ENCODE measurements at regions not wholly inside any gene's neighbourhood (a gene's known extent, or its start where the extent isn't known, plus 50 kb on each side); places are given as distances from the start of the nearest gene placed in this dataset.

DNA sequence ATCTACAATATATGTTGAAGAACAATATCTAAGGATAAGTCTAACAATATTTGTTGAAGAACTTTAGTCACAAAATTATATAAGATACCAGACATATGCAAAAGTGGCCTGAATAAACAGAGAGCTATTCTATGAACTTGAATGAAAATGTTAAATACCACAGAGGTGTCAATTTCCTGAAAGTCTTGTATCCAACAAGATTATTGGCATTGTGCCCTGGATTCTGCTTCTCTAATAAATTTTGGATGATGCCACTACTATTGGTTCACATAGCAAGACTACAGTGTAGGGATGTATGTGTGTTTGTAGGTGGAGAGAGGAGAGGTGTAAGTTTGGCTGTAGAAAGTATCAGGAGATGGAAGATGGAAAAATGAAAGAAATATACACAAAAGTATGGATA lies 731.8 kb upstream of the RGMB start:
- DNase-seq (ENCODE audit: low spot score) = no peak
- TF ChIP-seq, protein P1, sequence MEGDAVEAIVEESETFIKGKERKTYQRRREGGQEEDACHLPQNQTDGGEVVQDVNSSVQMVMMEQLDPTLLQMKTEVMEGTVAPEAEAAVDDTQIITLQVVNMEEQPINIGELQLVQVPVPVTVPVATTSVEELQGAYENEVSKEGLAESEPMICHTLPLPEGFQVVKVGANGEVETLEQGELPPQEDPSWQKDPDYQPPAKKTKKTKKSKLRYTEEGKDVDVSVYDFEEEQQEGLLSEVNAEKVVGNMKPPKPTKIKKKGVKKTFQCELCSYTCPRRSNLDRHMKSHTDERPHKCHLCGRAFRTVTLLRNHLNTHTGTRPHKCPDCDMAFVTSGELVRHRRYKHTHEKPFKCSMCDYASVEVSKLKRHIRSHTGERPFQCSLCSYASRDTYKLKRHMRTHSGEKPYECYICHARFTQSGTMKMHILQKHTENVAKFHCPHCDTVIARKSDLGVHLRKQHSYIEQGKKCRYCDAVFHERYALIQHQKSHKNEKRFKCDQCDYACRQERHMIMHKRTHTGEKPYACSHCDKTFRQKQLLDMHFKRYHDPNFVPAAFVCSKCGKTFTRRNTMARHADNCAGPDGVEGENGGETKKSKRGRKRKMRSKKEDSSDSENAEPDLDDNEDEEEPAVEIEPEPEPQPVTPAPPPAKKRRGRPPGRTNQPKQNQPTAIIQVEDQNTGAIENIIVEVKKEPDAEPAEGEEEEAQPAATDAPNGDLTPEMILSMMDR (IDR thresholded peaks at IDR 0.05; ENCODE audit: extremely low read depth, missing control alignments) = no peak

DNA sequence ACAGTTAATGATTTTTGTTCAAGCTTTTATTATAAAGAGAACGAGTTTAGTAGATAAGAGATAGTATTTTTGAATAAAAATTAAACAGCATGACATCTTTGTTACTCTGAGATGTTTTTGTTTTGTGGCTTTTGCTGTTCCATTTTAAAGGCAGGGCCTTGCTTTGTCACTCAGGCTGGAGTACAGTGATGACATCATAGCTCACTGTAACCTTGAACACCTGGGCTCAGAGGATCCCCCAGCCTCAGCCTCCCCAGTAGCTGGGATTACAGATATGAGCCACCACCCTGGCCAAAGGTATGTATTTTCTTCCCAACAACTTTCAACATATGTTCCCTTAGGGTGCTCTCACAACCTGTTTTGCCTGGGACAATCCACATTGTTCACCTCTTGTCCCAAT lies 730.9 kb upstream of the RGMB start:
- TF ChIP-seq, protein P1 (IDR thresholded peaks at IDR 0.05; ENCODE audit: extremely low read depth, missing control alignments) = no peak
- DNase-seq (ENCODE audit: low spot score) = no peak

DNA sequence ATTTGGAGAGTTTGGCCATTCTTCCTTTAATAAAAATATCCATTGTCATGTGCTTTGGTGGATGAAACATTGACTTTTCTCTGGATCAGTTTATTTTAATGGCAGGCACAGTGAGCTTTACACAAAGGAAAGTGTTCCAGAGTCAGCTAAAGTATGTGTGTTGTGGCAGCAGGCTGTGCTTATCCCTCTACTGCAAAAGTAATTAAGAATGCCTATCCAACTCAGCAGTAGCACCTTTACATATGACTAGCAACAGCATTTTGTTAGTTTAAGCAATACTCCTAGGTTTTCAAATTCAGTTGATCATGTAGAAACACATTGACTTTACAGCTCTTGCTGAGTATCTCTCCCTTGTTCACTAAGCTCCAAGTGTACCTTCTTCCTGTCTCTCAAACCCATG lies 730.5 kb upstream of the RGMB start:
- DNase-seq (ENCODE audit: low spot score) = no peak
- TF ChIP-seq, protein P1 (IDR thresholded peaks at IDR 0.05; ENCODE audit: extremely low read depth, missing control alignments) = no peak

DNA sequence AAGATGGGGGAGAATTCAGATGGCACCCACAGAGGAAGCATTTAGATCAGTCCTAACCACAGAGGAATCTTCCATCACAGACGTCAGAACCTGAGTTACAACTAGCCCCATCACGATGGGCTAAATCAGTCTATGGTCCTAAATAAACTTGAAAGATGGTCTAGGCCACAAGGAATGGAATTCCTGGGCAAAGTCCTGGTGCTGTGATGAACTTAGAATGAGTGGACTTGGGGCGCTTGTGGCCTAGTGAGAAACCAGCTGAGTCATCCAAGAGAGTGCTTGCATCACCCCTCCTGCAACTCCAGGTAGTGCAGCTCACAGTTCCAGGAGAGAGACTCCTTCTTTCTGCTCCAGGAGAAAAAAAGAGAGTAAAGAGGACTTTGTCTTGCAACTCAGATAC lies 722.9 kb upstream of the RGMB start:
- no peak for DNase-seq (ENCODE audit: low spot score)
- TF ChIP-seq, protein P1 (IDR thresholded peaks at IDR 0.05; ENCODE audit: extremely low read depth, missing control alignments) = no peak

DNA sequence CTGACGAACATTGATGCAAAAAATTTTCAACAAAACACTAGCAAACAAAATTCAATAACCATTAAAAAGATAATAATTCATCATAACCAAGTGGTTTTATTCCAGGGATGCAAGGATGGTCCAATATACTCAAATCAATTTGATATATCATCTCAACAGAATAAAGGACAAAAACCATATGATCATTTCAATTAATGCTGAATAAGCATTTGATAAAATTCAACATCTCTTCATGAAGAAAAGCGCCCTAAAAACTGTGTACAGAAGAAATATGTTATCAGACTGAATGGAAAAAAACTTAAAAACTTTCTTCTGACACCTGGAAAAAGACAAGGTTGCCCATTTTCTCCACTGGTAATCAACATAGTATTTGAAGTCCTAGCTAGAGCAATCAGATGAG lies 720.3 kb upstream of the RGMB start:
- TF ChIP-seq, protein P1 (IDR thresholded peaks at IDR 0.05; ENCODE audit: extremely low read depth, missing control alignments) = no peak
- no peak for DNase-seq (ENCODE audit: low spot score)

DNA sequence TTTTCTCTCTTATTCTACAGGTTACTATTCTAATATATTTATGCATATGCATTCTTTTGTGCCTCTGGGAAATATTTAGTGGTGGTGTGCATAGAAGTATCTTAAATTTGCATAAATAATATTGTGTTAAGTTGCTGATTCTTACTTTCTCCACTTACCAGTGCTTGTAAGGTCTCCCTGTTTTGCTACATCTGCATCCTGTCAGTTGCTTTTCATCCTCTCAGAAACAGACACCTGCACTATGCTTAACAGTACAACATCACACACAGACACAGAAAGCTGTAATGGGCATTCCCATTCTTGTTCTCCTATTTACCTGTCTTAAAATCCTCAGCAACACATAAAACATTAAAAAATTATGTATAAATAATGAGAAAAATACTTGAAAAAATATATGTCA lies 713.3 kb upstream of the RGMB start:
- TF ChIP-seq, protein P1 (IDR thresholded peaks at IDR 0.05; ENCODE audit: extremely low read depth, missing control alignments) = no peak
- DNase-seq (ENCODE audit: low spot score) = no peak

DNA sequence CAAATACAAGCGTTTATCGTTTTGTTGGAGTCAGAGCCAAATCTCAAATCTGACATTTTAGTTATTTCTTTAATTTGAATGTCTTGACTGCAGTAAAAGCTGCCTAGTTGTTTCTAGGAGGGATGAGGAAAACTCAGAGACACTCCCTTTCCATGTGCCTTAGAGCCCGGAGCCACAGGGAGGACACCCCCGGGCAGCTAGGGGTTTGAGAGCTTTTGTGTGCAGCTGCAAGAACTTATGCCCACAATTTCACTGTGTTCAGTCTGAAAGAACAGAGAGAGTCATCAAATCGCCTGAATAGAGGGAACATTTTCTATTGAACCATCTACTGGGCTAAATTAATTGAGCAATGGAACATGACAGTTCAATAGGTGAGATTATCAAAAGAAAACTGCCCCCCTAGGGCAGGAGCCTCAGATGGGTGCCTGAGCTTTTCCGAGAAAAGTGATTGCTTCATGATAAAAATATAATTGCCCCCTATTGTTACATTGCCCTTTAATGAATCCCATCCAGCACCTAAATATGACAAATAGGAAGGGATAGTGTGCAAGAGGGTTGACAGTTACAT lies 709.3 kb upstream of the RGMB start:
- no peak for DNase-seq (ENCODE audit: low spot score)
- TF ChIP-seq, protein P1 (IDR thresholded peaks at IDR 0.05; ENCODE audit: extremely low read depth, missing control alignments) = no peak

All from GM20000 (cell line).